Bone marrow (tissue), 2 donors: ENCODE measurements at regions not wholly inside any gene's neighbourhood (a gene's known extent, or its start where the extent isn't known, plus 50 kb on each side); places are given as distances from the start of the nearest gene placed in this dataset.
"Not testable (repeated sequence)": the region's sequence is repeated elsewhere in the genome, so short reads cannot be mapped to it uniquely, and the experiment has no call there.

ENCODE experiments used
- DNase-seq, 2 donors: peaks; one replicate each; lab custom pipeline; 2025; lab: John Stamatoyannopoulos, UW

- no peak for DNase-seq
These were observed 56.1 kb upstream of the TMEM132D start for GRCh38 chr12:129959889-129960288.

- no peak for DNase-seq
These were observed 57.3 kb upstream of the TMEM132D start for GRCh38 chr12:129961091-129961490.

GRCh38 chr12:129961856-129962255 lies 58.0 kb upstream of the TMEM132D start:
- no peak for DNase-seq

GRCh38 chr12:129964300-129964699 lies 60.5 kb upstream of the TMEM132D start:
- DNase-seq = no peak

GRCh38 chr12:129964826-129965457 lies 61.1 kb upstream of the TMEM132D start:
- no peak for DNase-seq

GRCh38 chr12:129966146-129966995 lies 62.5 kb upstream of the TMEM132D start:
- no peak for DNase-seq

GRCh38 chr12:129971721-129972120 lies 67.9 kb upstream of the TMEM132D start:
- no peak for DNase-seq

- no peak for DNase-seq
These were observed 69.6 kb upstream of the TMEM132D start for GRCh38 chr12:129973236-129973961.

GRCh38 chr12:129984106-129984505 lies 80.3 kb upstream of the TMEM132D start:
- DNase-seq = no peak

- no peak for DNase-seq
These were observed 84.0 kb upstream of the TMEM132D start for GRCh38 chr12:129987841-129988240.

- DNase-seq = no peak
These were observed 90.8 kb upstream of the TMEM132D start for GRCh38 chr12:129994634-129995033.

GRCh38 chr12:129997239-129997638 lies 93.4 kb upstream of the TMEM132D start:
- no peak for DNase-seq

GRCh38 chr12:130004310-130004877 lies 100.6 kb upstream of the TMEM132D start:
- not testable (repeated sequence) for DNase-seq

GRCh38 chr12:130007771-130008170 lies 103.9 kb upstream of the TMEM132D start:
- no peak for DNase-seq

- DNase-seq = no peak
These were observed 104.4 kb upstream of the TMEM132D start for GRCh38 chr12:130008241-130008640.

GRCh38 chr12:130009961-130010360 lies 106.1 kb upstream of the TMEM132D start:
- DNase-seq = no peak

- DNase-seq = no peak
These were observed 108.0 kb upstream of the TMEM132D start for GRCh38 chr12:130011611-130012385.

GRCh38 chr12:130013771-130014484 lies 110.1 kb upstream of the TMEM132D start:
- no peak for DNase-seq

GRCh38 chr12:130014485-130014807 lies 110.6 kb upstream of the TMEM132D start:
- no peak for DNase-seq

GRCh38 chr12:130016194-130016593 lies 112.4 kb upstream of the TMEM132D start:
- no peak for DNase-seq

GRCh38 chr12:130016986-130017385 lies 113.2 kb upstream of the TMEM132D start:
- DNase-seq = no peak
